ENCODE measurements at regions not wholly inside any gene's neighbourhood (a gene's known extent, or its start where the extent isn't known, plus 50 kb on each side); places are given as distances from the start of the nearest gene placed in this dataset.

- Histone ChIP-seq H3K36me3 (no peaks in the 10 kb centered on the region), H3K4me3 (no peak overlapping the region), H4K20me1 (no peaks in the 10 kb centered on the region), H3K9ac (no peak overlapping the region), H3K4me1 (no peaks in the 10 kb centered on the region), H3K27me3 (no peaks in the 10 kb centered on the region), H3K27ac (no peak overlapping the region), H3K9me3 (replicated peaks in 1 of 11) (no peaks in the 10 kb centered on the region), H3K4me2 (no peak overlapping the region)
- TF ChIP-seq Cebpa-rat (IDR thresholded peaks at IDR 0.05): no peak
These were observed 318.0 kb downstream of the BRINP2 start for GRCh38 chr1:177488722-177489121.

- H3K4me3 ChIP-seq: no peak overlapping the region
- TF ChIP-seq Cebpa-rat (IDR thresholded peaks at IDR 0.05): no peak
- no peak overlapping the region for H3K4me2 ChIP-seq
- no peaks in the 10 kb centered on the region for H3K27me3 ChIP-seq
- H3K9me3 ChIP-seq (replicated peaks in 1 of 11): no peaks in the 10 kb centered on the region
- no peaks in the 10 kb centered on the region for H4K20me1 ChIP-seq
- H3K9ac ChIP-seq: no peak overlapping the region
- H3K4me1 ChIP-seq: no peaks in the 10 kb centered on the region
- no peaks in the 10 kb centered on the region for H3K36me3 ChIP-seq
- H3K27ac ChIP-seq: no peak overlapping the region
These were observed 316.7 kb downstream of the BRINP2 start for GRCh38 chr1:177487481-177487880.

GRCh38 chr1:177480741-177481305 lies 310.1 kb downstream of the BRINP2 start:
- H3K36me3 ChIP-seq: no peaks in the 10 kb centered on the region
- no peaks in the 10 kb centered on the region for H3K27me3 ChIP-seq
- H3K9me3 ChIP-seq (replicated peaks in 1 of 11): no peaks in the 10 kb centered on the region

GRCh38 chr1:177479600-177479999 lies 308.8 kb downstream of the BRINP2 start:
- H4K20me1 ChIP-seq: no peaks in the 10 kb centered on the region
- no peaks in the 10 kb centered on the region for H3K9me3 ChIP-seq (replicated peaks in 1 of 11)
- H3K27me3 ChIP-seq: no peaks in the 10 kb centered on the region
- H3K9ac ChIP-seq: no peak overlapping the region
- no peak overlapping the region for H3K4me3 ChIP-seq
- H3K4me1 ChIP-seq: peaks cover 0 to 18% (median 4%) of the 10 kb centered on the region in 10 experiments; a peak in 9 of 20 replicates
- H3K27ac ChIP-seq: no peak overlapping the region
- no peaks in the 10 kb centered on the region for H3K36me3 ChIP-seq
- no peak for TF ChIP-seq Cebpa-rat (IDR thresholded peaks at IDR 0.05)
- H3K4me2 ChIP-seq: no peak overlapping the region

More at GRCh38 chr1:177480741-177481305, 310.1 kb downstream of the BRINP2 start:
- H3K4me2 ChIP-seq: no peak overlapping the region
- no peak overlapping the region for H3K4me3 ChIP-seq
- no peak overlapping the region for H3K27ac ChIP-seq
- peaks cover 0 to 18% (median 4%) of the 10 kb centered on the region in 10 experiments; a peak in 9 of 20 replicates for H3K4me1 ChIP-seq
- no peaks in the 10 kb centered on the region for H4K20me1 ChIP-seq
- no peak overlapping the region for H3K9ac ChIP-seq
- TF ChIP-seq Cebpa-rat (IDR thresholded peaks at IDR 0.05): no peak

- H3K4me1 ChIP-seq: peaks cover 0 to 18% (median 4%) of the 10 kb centered on the region in 10 experiments; a peak in 9 of 20 replicates
- H4K20me1 ChIP-seq: no peaks in the 10 kb centered on the region
- TF ChIP-seq Cebpa-rat (IDR thresholded peaks at IDR 0.05): no peak
- no peak overlapping the region for H3K4me3 ChIP-seq
- H3K9ac ChIP-seq: no peak overlapping the region
- no peak overlapping the region; a peak in 1 of 22 replicates for H3K4me2 ChIP-seq
- no peaks in the 10 kb centered on the region for H3K9me3 ChIP-seq (replicated peaks in 1 of 11)
- no peak overlapping the region for H3K27ac ChIP-seq
- no peaks in the 10 kb centered on the region for H3K27me3 ChIP-seq
- H3K36me3 ChIP-seq: no peaks in the 10 kb centered on the region
These were observed 305.9 kb downstream of the BRINP2 start for GRCh38 chr1:177476676-177477075.

GRCh38 chr1:177472567-177472966 lies 301.8 kb downstream of the BRINP2 start:
- peaks cover 0 to 10% (median 1%) of the 10 kb centered on the region in 10 experiments; a peak in 8 of 20 replicates for H3K4me1 ChIP-seq
- no peak overlapping the region for H3K4me2 ChIP-seq
- no peak overlapping the region for H3K9ac ChIP-seq
- no peaks in the 10 kb centered on the region for H3K27me3 ChIP-seq
- TF ChIP-seq Cebpa-rat (IDR thresholded peaks at IDR 0.05): no peak
- no peaks in the 10 kb centered on the region for H3K9me3 ChIP-seq (replicated peaks in 1 of 11)
- H3K4me3 ChIP-seq: no peak overlapping the region
- H4K20me1 ChIP-seq: no peaks in the 10 kb centered on the region
- no peak overlapping the region for H3K27ac ChIP-seq
- H3K36me3 ChIP-seq: no peaks in the 10 kb centered on the region

- no peak for TF ChIP-seq Cebpa-rat (IDR thresholded peaks at IDR 0.05)
- Histone ChIP-seq H3K4me2 (no peak overlapping the region), H3K36me3 (no peaks in the 10 kb centered on the region), H3K9me3 (replicated peaks in 1 of 11) (peaks cover 0 to 5% (median 0%) of the 10 kb centered on the region in 11 experiments; a peak in 2 of 22 replicates), H3K4me3 (no peak overlapping the region), H3K27me3 (no peaks in the 10 kb centered on the region), H4K20me1 (no peaks in the 10 kb centered on the region), H3K4me1 (no peaks in the 10 kb centered on the region), H3K27ac (no peak overlapping the region), H3K9ac (no peak overlapping the region)
These were observed 300.5 kb downstream of the BRINP2 start for GRCh38 chr1:177471244-177471643.

GRCh38 chr1:177469519-177469918 lies 298.8 kb downstream of the BRINP2 start:
- H3K27me3 ChIP-seq: no peaks in the 10 kb centered on the region
- H3K4me2 ChIP-seq: no peak overlapping the region
- TF ChIP-seq Cebpa-rat (IDR thresholded peaks at IDR 0.05): no peak
- H3K4me3 ChIP-seq: no peak overlapping the region
- H3K9me3 ChIP-seq (replicated peaks in 1 of 11): peaks cover 0 to 15% (median 0%) of the 10 kb centered on the region in 11 experiments; a peak in 8 of 22 replicates
- H3K36me3 ChIP-seq: no peaks in the 10 kb centered on the region
- H4K20me1 ChIP-seq: no peaks in the 10 kb centered on the region
- H3K27ac ChIP-seq: no peak overlapping the region
- H3K9ac ChIP-seq: no peak overlapping the region
- H3K4me1 ChIP-seq: no peaks in the 10 kb centered on the region

GRCh38 chr1:177466286-177466685 lies 295.5 kb downstream of the BRINP2 start:
- Histone ChIP-seq H3K4me3 (no peak overlapping the region), H3K9me3 (replicated peaks in 1 of 11) (peaks cover 0 to 15% (median 0%) of the 10 kb centered on the region in 11 experiments; a peak in 8 of 22 replicates), H3K27me3 (no peaks in the 10 kb centered on the region), H3K4me1 (peaks cover 0 to 12% (median 0%) of the 10 kb centered on the region in 10 experiments; a peak in 3 of 20 replicates), H3K4me2 (no peak overlapping the region), H3K36me3 (no peaks in the 10 kb centered on the region), H3K9ac (no peak overlapping the region), H3K27ac (no peak overlapping the region), H4K20me1 (no peaks in the 10 kb centered on the region)
- no peak for TF ChIP-seq Cebpa-rat (IDR thresholded peaks at IDR 0.05)

GRCh38 chr1:177464686-177465085 lies 293.9 kb downstream of the BRINP2 start:
- Histone ChIP-seq H3K27me3 (no peaks in the 10 kb centered on the region), H3K9ac (no peak overlapping the region), H3K4me2 (no peak overlapping the region), H3K36me3 (no peaks in the 10 kb centered on the region), H3K4me3 (no peak overlapping the region), H4K20me1 (no peaks in the 10 kb centered on the region), H3K27ac (no peak overlapping the region), H3K4me1 (peaks cover 0 to 12% (median 0%) of the 10 kb centered on the region in 10 experiments; a peak in 3 of 20 replicates), H3K9me3 (replicated peaks in 1 of 11) (peaks cover 0 to 15% (median 0%) of the 10 kb centered on the region in 11 experiments; a peak in 8 of 22 replicates)
- TF ChIP-seq Cebpa-rat (IDR thresholded peaks at IDR 0.05): no peak

All from BLaER1 treated with 17β-estradiol and CSF1 and Interleukin-3, amounts not matched to agents 10 nM and 100 nM (cell line).